Inflammatory macrophage treated with lipopolysaccharide for 4 hours (primary cell): ENCODE measurements at regions not wholly inside any gene's neighbourhood (a gene's known extent, or its start where the extent isn't known, plus 50 kb on each side); places are given as distances from the start of the nearest gene placed in this dataset.
"Not testable (repeated sequence)": the region's sequence is repeated elsewhere in the genome, so short reads cannot be mapped to it uniquely, and the experiment has no call there.

Experiments
- DNase-seq: peaks from one replicate; pipeline ENCODE4 v3.0.0-alpha.2; 2020

- peak; percentile 2 for DNase-seq
Measured at GRCh38 chr2:65940856-65941255, 494.1 kb upstream of the MEIS1 start.

GRCh38 chr2:65939687-65940086, 495.2 kb upstream of the MEIS1 start:
- DNase-seq = no peak

GRCh38 chr2:65937379-65938160, 497.4 kb upstream of the MEIS1 start:
- no peak for DNase-seq

GRCh38 chr2:65934992-65935629, 499.8 kb upstream of the MEIS1 start:
- DNase-seq = no peak

GRCh38 chr2:65932571-65932970, 500.2 kb upstream of the SPRED2 start:
- DNase-seq = no peak

- no peak for DNase-seq
Measured at GRCh38 chr2:65931056-65931455, 498.7 kb upstream of the SPRED2 start.

- DNase-seq = no peak
Measured at GRCh38 chr2:65930259-65930658, 497.9 kb upstream of the SPRED2 start.

GRCh38 chr2:65929664-65930063, 497.3 kb upstream of the SPRED2 start:
- DNase-seq = not testable (repeated sequence)

GRCh38 chr2:65922794-65923193, 490.4 kb upstream of the SPRED2 start:
- peak; percentile 86 for DNase-seq

GRCh38 chr2:65922030-65922429, 489.6 kb upstream of the SPRED2 start:
- no peak for DNase-seq

- DNase-seq = peak; percentile 26
Measured at GRCh38 chr2:65921116-65921515, 488.7 kb upstream of the SPRED2 start.

- no peak for DNase-seq
Measured at GRCh38 chr2:65920659-65921058, 488.3 kb upstream of the SPRED2 start.

- DNase-seq = no peak
Measured at GRCh38 chr2:65919550-65920188, 487.3 kb upstream of the SPRED2 start.

GRCh38 chr2:65918760-65919187, 486.4 kb upstream of the SPRED2 start:
- DNase-seq = no peak

GRCh38 chr2:65917986-65918385, 485.6 kb upstream of the SPRED2 start:
- DNase-seq = no peak

GRCh38 chr2:65916785-65917295, 484.4 kb upstream of the SPRED2 start:
- no peak for DNase-seq

- no peak for DNase-seq
Measured at GRCh38 chr2:65916177-65916576, 483.8 kb upstream of the SPRED2 start.

GRCh38 chr2:65915273-65915672, 482.9 kb upstream of the SPRED2 start:
- DNase-seq = no peak

GRCh38 chr2:65914244-65914786, 481.9 kb upstream of the SPRED2 start:
- no peak for DNase-seq

- DNase-seq = no peak
Measured at GRCh38 chr2:65913813-65914212, 481.4 kb upstream of the SPRED2 start.

- no peak for DNase-seq
Measured at GRCh38 chr2:65901756-65902155, 469.4 kb upstream of the SPRED2 start.

- DNase-seq = no peak
Measured at GRCh38 chr2:65896446-65896845, 464.0 kb upstream of the SPRED2 start.

- not testable (repeated sequence) for DNase-seq
Measured at GRCh38 chr2:65890131-65890530, 457.7 kb upstream of the SPRED2 start.

GRCh38 chr2:65885266-65885665, 452.9 kb upstream of the SPRED2 start:
- no peak for DNase-seq
